Liver (tissue), 8 donors: ENCODE measurements at regions not wholly inside any gene's neighbourhood (a gene's known extent, or its start where the extent isn't known, plus 50 kb on each side); places are given as distances from the start of the nearest gene placed in this dataset.

Source experiments
- DNase-seq: peaks from one replicate; pipeline ENCODE4 v3.0.0-alpha.2; 2017; ENCODE audit warnings: low spot score
- H3K27ac ChIP-seq, 2 donors: one replicate each; pipeline ENCODE4 v1.7.0; 2013; ENCODE audit warnings: inconsistent platforms in 2 of 2, low read length in 2 of 2, control low read depth in 1 of 2, low read depth in 1 of 2, mild to moderate bottlenecking in 1 of 2
- H3K27me3 ChIP-seq, 4 donors: one replicate each; pipeline versions ENCODE4 v1.6.1 to v1.7.0; 2013; ENCODE audit warnings: low read length in 3 of 4, inconsistent platforms in 1 of 4, mild to moderate bottlenecking in 1 of 4, moderate library complexity in 1 of 4; ENCODE audit not compliant: control insufficient read depth in 4 of 4, insufficient read depth in 4 of 4
- H3K36me3 ChIP-seq, 4 donors: one replicate each; pipeline versions ENCODE4 v1.6.1 to v1.7.0; 2013; ENCODE audit warnings: low read length in 3 of 4, mild to moderate bottlenecking in 3 of 4, low read depth in 1 of 4, moderate library complexity in 1 of 4; ENCODE audit not compliant: control insufficient read depth in 4 of 4, insufficient read depth in 3 of 4
- H3K4me1 ChIP-seq, 4 donors: one replicate each; pipeline versions ENCODE4 v1.6.1 to v1.7.0; 2013; ENCODE audit warnings: low read length in 3 of 4, mild to moderate bottlenecking in 3 of 4, moderate library complexity in 1 of 4; ENCODE audit not compliant: control insufficient read depth in 4 of 4, insufficient read depth in 4 of 4
- H3K4me3 ChIP-seq, 3 donors: one replicate each; pipeline versions ENCODE4 v1.6.1 to v1.7.0; 2013; ENCODE audit warnings: low read length in 3 of 3, control low read depth in 1 of 3, low read depth in 1 of 3, mild to moderate bottlenecking in 1 of 3
- H3K9ac ChIP-seq, 2 donors: one replicate each; pipeline ENCODE4 v1.7.0; 2013; ENCODE audit warnings: low read length in 2 of 2, mild to moderate bottlenecking in 2 of 2, moderate library complexity in 2 of 2, control low read depth in 1 of 2, low read depth in 1 of 2
- H3K9me3 ChIP-seq, 4 donors: one replicate each; pipeline versions ENCODE4 v1.6.1 to v1.7.0; 2013; ENCODE audit warnings: low read length in 3 of 4; ENCODE audit not compliant: control insufficient read depth in 4 of 4
- EGR1 ChIP-seq, 2 donors: IDR thresholded peaks; 2 replicates each; pipeline ENCODE4 v1.6.1; 2016 to 2018; ENCODE audit warnings: antibody characterized with exemption in 2 of 2, low read depth in 2 of 2
- FOXA2 ChIP-seq: IDR thresholded peaks from 2 replicates; pipeline ENCODE4 v1.6.1; 2016; ENCODE audit warnings: antibody characterized with exemption
- GABPA ChIP-seq, 2 donors: IDR thresholded peaks in 1 of 2; conservative IDR thresholded peaks in 1 of 2; 2 replicates each; pipeline ENCODE4 v1.6.1; 2016; ENCODE audit warnings: antibody characterized with exemption in 2 of 2, mild to moderate bottlenecking in 1 of 2, moderate library complexity in 1 of 2
- HNF4A ChIP-seq, 2 donors: conservative IDR thresholded peaks; 2 replicates each; pipeline ENCODE4 v1.6.1; 2016; ENCODE audit warnings: antibody characterized with exemption in 2 of 2, mild to moderate bottlenecking in 2 of 2
- HNF4G ChIP-seq: IDR thresholded peaks from 2 replicates; pipeline ENCODE4 v1.6.1; 2016; ENCODE audit warnings: antibody characterized with exemption
- JUND ChIP-seq, 2 donors: IDR thresholded peaks; 2 replicates each; pipeline ENCODE4 v1.6.1; 2016; ENCODE audit warnings: antibody characterized with exemption in 2 of 2
- RAD21 ChIP-seq, 2 donors: IDR thresholded peaks; 2 replicates each; pipeline ENCODE4 v1.6.1; 2016; ENCODE audit warnings: antibody characterized with exemption in 2 of 2, mild to moderate bottlenecking in 2 of 2
- SP1 ChIP-seq: IDR thresholded peaks from 2 replicates; pipeline ENCODE4 v1.6.1; 2018; ENCODE audit warnings: antibody characterized with exemption, mild to moderate bottlenecking
- TAF1 ChIP-seq: conservative IDR thresholded peaks from 2 replicates; pipeline ENCODE4 v1.6.1; 2016; ENCODE audit warnings: antibody characterized with exemption, mild to moderate bottlenecking
- YY1 ChIP-seq: IDR thresholded peaks from 2 replicates; pipeline ENCODE4 v1.6.1; 2016; ENCODE audit warnings: antibody characterized with exemption, mild to moderate bottlenecking
- ZBTB33 ChIP-seq: IDR thresholded peaks from 2 replicates; pipeline ENCODE4 v1.6.1; 2016; ENCODE audit warnings: antibody characterized with exemption
- WGBS: extraction: QIAGEN DNeasy Blood & Tissue Kit; methylation state at CpG from one replicate; pipeline ENCODE4 v1.1.7; 2013; 5-methylcytosine and 5-hydroxymethylcytosine counted together
- TF ChIP-seq, protein P1 (sequence below): IDR thresholded peaks from 2 replicates; pipeline ENCODE4 v1.6.1; 2016; ENCODE audit warnings: antibody characterized with exemption
- TF ChIP-seq, protein P2 (sequence below): fragments of 150-350 bp; IDR thresholded peaks from 2 replicates; pipeline ENCODE4 v1.5.1; 2017; ENCODE audit warnings: improper control_type of control experiment, low read depth, low read length; ENCODE audit not compliant: missing input control
- donor health status: healthy.
- donor health status: healthy.
- donor health status: healthy.
- donor health status: healthy.
- donor health status: healthy.

DNA sequence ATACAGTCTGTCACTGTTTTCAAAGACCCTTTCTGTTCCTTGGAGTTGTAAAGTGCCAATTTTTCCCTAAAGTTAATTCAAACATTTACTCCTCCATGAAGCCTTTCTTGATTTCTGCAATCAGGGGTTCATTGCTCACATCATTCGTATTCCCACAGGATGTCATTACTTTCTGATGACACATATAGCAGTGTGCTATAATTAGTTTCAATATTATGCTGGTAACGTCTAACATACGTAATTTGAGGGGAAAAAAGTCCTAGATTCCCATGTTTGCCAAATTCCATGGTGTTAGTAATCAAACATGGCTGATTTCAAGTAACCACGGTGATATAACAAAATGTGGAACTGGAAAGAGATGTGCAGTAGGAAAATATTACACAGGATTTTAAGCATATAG lies 468.2 kb upstream of the MEF2C start (continued):
- TF ChIP-seq ZBTB33 (no peak), HNF4A (conservative IDR thresholded peaks at IDR 0.05) (no peak), HNF4G (no peak), GABPA (IDR thresholded peaks at IDR 0.05 in 1 of 2, conservative IDR thresholded peaks at IDR 0.05 in 1 of 2) (no peak)

DNA sequence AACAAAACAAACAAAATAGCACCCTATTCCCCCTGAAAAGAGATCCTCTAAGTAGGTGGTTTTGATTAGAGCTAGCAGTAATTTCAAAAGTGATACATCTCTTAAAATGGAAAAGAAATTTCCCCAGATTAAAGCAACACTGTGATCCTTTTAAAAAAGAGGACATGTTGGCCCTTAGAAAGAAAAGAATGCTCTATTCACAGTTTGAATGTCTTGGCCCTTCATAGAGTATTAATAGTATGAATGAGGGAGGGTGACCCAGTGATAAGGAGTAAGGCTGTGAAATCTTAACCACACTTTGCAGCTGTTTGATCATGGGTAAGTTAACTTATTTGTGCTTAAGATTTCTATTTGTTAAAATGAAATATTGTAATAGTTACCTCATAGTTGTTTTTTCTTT lies 467.7 kb upstream of the MEF2C start:
- TF ChIP-seq HNF4G (no peak), YY1 (no peak), FOXA2 (no peak), JUND (IDR thresholded peaks at IDR 0.05) (no peak), SP1 (no peak), RAD21 (IDR thresholded peaks at IDR 0.05) (no peak), GABPA (IDR thresholded peaks at IDR 0.05 in 1 of 2, conservative IDR thresholded peaks at IDR 0.05 in 1 of 2) (no peak), HNF4A (conservative IDR thresholded peaks at IDR 0.05) (no peak), TAF1 (no peak), EGR1 (IDR thresholded peaks at IDR 0.05; ENCODE audit: low read depth in 2 of 2) (no peak)
- TF ChIP-seq, protein P1, sequence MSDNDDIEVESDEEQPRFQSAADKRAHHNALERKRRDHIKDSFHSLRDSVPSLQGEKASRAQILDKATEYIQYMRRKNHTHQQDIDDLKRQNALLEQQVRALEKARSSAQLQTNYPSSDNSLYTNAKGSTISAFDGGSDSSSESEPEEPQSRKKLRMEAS: no peak
- TF ChIP-seq, protein P2, sequence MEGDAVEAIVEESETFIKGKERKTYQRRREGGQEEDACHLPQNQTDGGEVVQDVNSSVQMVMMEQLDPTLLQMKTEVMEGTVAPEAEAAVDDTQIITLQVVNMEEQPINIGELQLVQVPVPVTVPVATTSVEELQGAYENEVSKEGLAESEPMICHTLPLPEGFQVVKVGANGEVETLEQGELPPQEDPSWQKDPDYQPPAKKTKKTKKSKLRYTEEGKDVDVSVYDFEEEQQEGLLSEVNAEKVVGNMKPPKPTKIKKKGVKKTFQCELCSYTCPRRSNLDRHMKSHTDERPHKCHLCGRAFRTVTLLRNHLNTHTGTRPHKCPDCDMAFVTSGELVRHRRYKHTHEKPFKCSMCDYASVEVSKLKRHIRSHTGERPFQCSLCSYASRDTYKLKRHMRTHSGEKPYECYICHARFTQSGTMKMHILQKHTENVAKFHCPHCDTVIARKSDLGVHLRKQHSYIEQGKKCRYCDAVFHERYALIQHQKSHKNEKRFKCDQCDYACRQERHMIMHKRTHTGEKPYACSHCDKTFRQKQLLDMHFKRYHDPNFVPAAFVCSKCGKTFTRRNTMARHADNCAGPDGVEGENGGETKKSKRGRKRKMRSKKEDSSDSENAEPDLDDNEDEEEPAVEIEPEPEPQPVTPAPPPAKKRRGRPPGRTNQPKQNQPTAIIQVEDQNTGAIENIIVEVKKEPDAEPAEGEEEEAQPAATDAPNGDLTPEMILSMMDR: no peak
- H3K9me3 ChIP-seq: no peaks in the 10 kb centered on the region

GRCh38 chr5:89349246-89349980 lies 466.4 kb upstream of the MEF2C start:
- Histone ChIP-seq H3K9ac (no peak overlapping the region), H3K27ac (no peak overlapping the region), H3K4me1 (no peaks in the 10 kb centered on the region), H3K27me3 (peaks cover 0 to 2% (median 0%) of the 10 kb centered on the region in 4 donors), H3K4me3 (no peak overlapping the region), H3K36me3 (no peaks in the 10 kb centered on the region), H3K9me3 (no peaks in the 10 kb centered on the region)
- no peak for DNase-seq
- no peak for TF ChIP-seq FOXA2
- WGBS: 72% methylated on average over 3 of the region's 3 CpGs

More for the DNA sequence above, 467.7 kb upstream of the MEF2C start:
- no peak for DNase-seq
- no peak overlapping the region for H3K4me3 ChIP-seq
- H3K36me3 ChIP-seq: no peaks in the 10 kb centered on the region
- no peak overlapping the region for H3K27ac ChIP-seq
- H3K27me3 ChIP-seq: peaks cover 0 to 2% (median 0%) of the 10 kb centered on the region in 4 donors
- H3K4me1 ChIP-seq: no peaks in the 10 kb centered on the region
- H3K9ac ChIP-seq: no peak overlapping the region
